ENCODE measurements at regions not wholly inside any gene's neighbourhood (a gene's known extent, or its start where the extent isn't known, plus 50 kb on each side); places are given as distances from the start of the nearest gene placed in this dataset.

GRCh38 chr2:122020377-122020776, 264.9 kb downstream of the TSN start:
- H3K9me3 ChIP-seq (ENCODE audit: insufficient read depth in 2 of 2, low read depth in 1 of 2, low read length in 1 of 2), result peaks cover 3 to 4% of the 10 kb centered on the region in 2 experiments; a peak in 1 of 4 replicates
- peaks cover 0 to 8% (median 0%) of the 10 kb centered on the region in 4 experiments; a peak in 4 of 7 replicates for H3K4me1 ChIP-seq (replicated peaks in 1 of 4; ENCODE audit: control insufficient read depth in 3 of 4, insufficient read depth in 4 of 4, low read length in 3 of 4)
- ChIA-PET CTCF (ENCODE audit: partially characterized antibody) (interaction anchor here (0.6 to 2.1 kb wide), 4 partner anchors 26 to 475 kb away, joined by 3 to 7 read pairs (median 4); no protein-coding TSS in a partner anchor), POLR2A (ENCODE audit: partially characterized antibody) (no interaction called here)
- no peak overlapping the region for H4K8ac ChIP-seq (ENCODE audit: extremely low read depth, insufficient read depth, low read length)
- H2BK15ac ChIP-seq (ENCODE audit: low read length), result no peak overlapping the region
- no peak overlapping the region for H2AFZ ChIP-seq (ENCODE audit: low read length)
- no peak overlapping the region for H3K4me3 ChIP-seq (ENCODE audit: extremely low read depth in 1 of 4, insufficient read depth in 2 of 4, low read depth in 3 of 4, low read length in 4 of 4)
- H2BK120ac ChIP-seq (replicated peaks; ENCODE audit: low read depth, low read length), result no peak overlapping the region
- TF ChIP-seq RAD21 (IDR thresholded peaks at IDR 0.05 in 1 of 2, conservative IDR thresholded peaks at IDR 0.05 in 1 of 2; ENCODE audit: low read depth in 2 of 2, low read length in 2 of 2) (no peak), SUZ12 (IDR thresholded peaks at IDR 0.05; ENCODE audit: low read length) (no peak), RNF2 (IDR thresholded peaks at IDR 0.05; ENCODE audit: borderline replicate concordance, low read depth, low read length, missing control alignments, poor library complexity, severe bottlenecking) (no peak), SAP30 (IDR thresholded peaks at IDR 0.05; ENCODE audit: insufficient read depth, insufficient replicate concordance, low read length) (no peak), TEAD4 (IDR thresholded peaks at IDR 0.05; ENCODE audit: low read depth, low read length) (no peak), BRCA1 (IDR thresholded peaks at IDR 0.05; ENCODE audit: low read depth, low read length) (no peak), SRF (IDR thresholded peaks at IDR 0.05; ENCODE audit: low read depth, low read length) (no peak), CHD2 (IDR thresholded peaks at IDR 0.05; ENCODE audit: low read length) (no peak), ASH2L (IDR thresholded peaks at IDR 0.05; ENCODE audit: low read length) (no peak), POLR2AphosphoS5 (IDR thresholded peaks at IDR 0.05; ENCODE audit: low read depth, low read length) (no peak), EGR1 (IDR thresholded peaks at IDR 0.05; ENCODE audit: borderline replicate concordance, low read depth, low read length) (no peak)
- DNase-seq (ENCODE audit: low read depth in 1 of 2, low spot score in 2 of 2) (no peak), FAIRE-seq (no peak)
- no peak overlapping the region for H4K5ac ChIP-seq (ENCODE audit: insufficient read length, low read depth, low read length)
- no peak overlapping the region for H3K4ac ChIP-seq (replicated peaks; ENCODE audit: insufficient read length, low read depth, low read length)
- no peak overlapping the region for H3K4me2 ChIP-seq (ENCODE audit: insufficient read depth in 1 of 2, low read depth in 2 of 2, low read length in 2 of 2)
- no peaks in the 10 kb centered on the region for H4K20me1 ChIP-seq (replicated peaks in 1 of 2; ENCODE audit: control insufficient read depth in 1 of 2, insufficient read depth in 2 of 2, low read length in 2 of 2)
- H3K27me3 ChIP-seq (replicated peaks in 1 of 4; ENCODE audit: control insufficient read depth in 3 of 4, extremely low read depth in 1 of 4, insufficient read depth in 3 of 4, low read length in 3 of 4), result peaks cover 0 to 2% (median 0%) of the 10 kb centered on the region in 4 experiments; a peak in 2 of 7 replicates
- no peak overlapping the region for H2BK5ac ChIP-seq (ENCODE audit: low read depth, low read length)
- no peak overlapping the region for H3K23ac ChIP-seq (ENCODE audit: insufficient read length)
- no peak overlapping the region for H4K91ac ChIP-seq (replicated peaks; ENCODE audit: insufficient read length, low read length)
- H2BK20ac ChIP-seq (ENCODE audit: low read length), result no peak overlapping the region
- H3K23me2 ChIP-seq (ENCODE audit: low read depth, low read length), result no peaks in the 10 kb centered on the region
- H3K9ac ChIP-seq (replicated peaks in 1 of 4; ENCODE audit: extremely low read depth in 1 of 4, low read depth in 3 of 4, low read length in 3 of 4), result no peak overlapping the region
- no peak overlapping the region for H2AK5ac ChIP-seq (ENCODE audit: low read depth, low read length)
- WGBS, 2 experiments (ENCODE audit: extremely low coverage in 1 of 2, insufficient coverage in 1 of 2, insufficient read length in 1 of 2, insufficient replicate concordance in 2 of 2, low coverage in 1 of 2, low lambda C conversion rate in 2 of 2, missing lambda C conversion rate in 1 of 2), result 90% methylated on average over 5 of the region's 5 CpGs; no CpG with 5 or more reads in 1 of the 2 experiments
- H3K36me3 ChIP-seq (ENCODE audit: control insufficient read depth in 2 of 4, insufficient read depth in 4 of 4, low read length in 3 of 4), result no peaks in the 10 kb centered on the region
- H3K18ac ChIP-seq (ENCODE audit: extremely low read depth, low read length), result no peak overlapping the region
- H3K56ac ChIP-seq (replicated peaks; ENCODE audit: insufficient read length, low read depth, low read length), result no peak overlapping the region
- no peak overlapping the region for H3K27ac ChIP-seq (ENCODE audit: low read depth, low read length)
- no peak overlapping the region for H3K14ac ChIP-seq (ENCODE audit: insufficient read length)
- H3K79me2 ChIP-seq (ENCODE audit: control insufficient read depth in 1 of 2, insufficient read depth in 2 of 2, low read length in 2 of 2), result no peaks in the 10 kb centered on the region
- no peaks in the 10 kb centered on the region for H3K79me1 ChIP-seq (ENCODE audit: low read depth, low read length)
- H2BK12ac ChIP-seq (ENCODE audit: low read depth, low read length), result no peak overlapping the region
